OCI-LY1 (cell line): ENCODE measurements at regions not wholly inside any gene's neighbourhood (a gene's known extent, or its start where the extent isn't known, plus 50 kb on each side); places are given as distances from the start of the nearest gene placed in this dataset.

Experiments
- H2AFZ ChIP-seq: fragments of 200-600 bp; sonication (generic), shearing (Covaris generic); 2 replicates; pipeline ENCODE4 v1.6.0; 2014; ENCODE audit warnings: antibody characterized with exemption, mild to moderate bottlenecking, low read length
- H3F3A ChIP-seq: fragments of 200-600 bp; sonication (generic), shearing (Covaris generic); 2 replicates; pipeline ENCODE4 v1.6.0; 2014; ENCODE audit warnings: mild to moderate bottlenecking, antibody characterized with exemption, low read length, moderate library complexity; ENCODE audit not compliant: insufficient read depth
- H3K27ac ChIP-seq: fragments of 200-600 bp; sonication (generic); 2 replicates; pipeline ENCODE4 v1.5.1; 2014; ENCODE audit warnings: low read length, mixed run types, mild to moderate bottlenecking, low read depth; ENCODE audit not compliant: poor library complexity, severe bottlenecking
- H3K27me3 ChIP-seq: fragments of 200-600 bp; sonication (generic); 2 replicates; pipeline ENCODE4 v1.6.0; 2014; ENCODE audit warnings: antibody characterized with exemption, mild to moderate bottlenecking, low read length, moderate library complexity; ENCODE audit not compliant: insufficient read depth
- H3K36me3 ChIP-seq: fragments of 200-600 bp; sonication (generic); 2 replicates; pipeline ENCODE4 v1.6.1; 2014; ENCODE audit warnings: mild to moderate bottlenecking, antibody characterized with exemption, low read length, moderate library complexity, mixed read lengths; ENCODE audit not compliant: insufficient read depth
- H3K4me1 ChIP-seq: fragments of 200-600 bp; sonication (generic); 2 replicates; pipeline ENCODE4 v1.5.1; 2014; ENCODE audit warnings: mild to moderate bottlenecking, low read length, moderate library complexity; ENCODE audit not compliant: insufficient read depth, severe bottlenecking
- H3K4me2 ChIP-seq: fragments of 200-600 bp; sonication (generic), shearing (Covaris generic); 2 replicates; pipeline ENCODE4 v1.6.1; 2014; ENCODE audit warnings: low read length
- H3K4me3 ChIP-seq: fragments of 200-600 bp; sonication (generic); 2 replicates; pipeline ENCODE4 v1.5.1; 2014; ENCODE audit warnings: low read length, low read depth, mild to moderate bottlenecking, mixed read lengths; ENCODE audit not compliant: poor library complexity, severe bottlenecking
- H3K79me2 ChIP-seq: fragments of 200-600 bp; shearing (Covaris generic); 2 replicates; pipeline ENCODE4 v1.6.1; 2016; ENCODE audit warnings: mixed run types, low read length, mixed read lengths; ENCODE audit not compliant: insufficient read depth
- H3K9ac ChIP-seq: fragments of 200-600 bp; sonication (generic), shearing (Covaris generic); 2 replicates; pipeline ENCODE4 v1.6.1; 2014; ENCODE audit warnings: mild to moderate bottlenecking, low read length, mixed read lengths
- H3K9me2 ChIP-seq: fragments of 200-600 bp; sonication (generic), shearing (Covaris generic); 2 replicates; pipeline ENCODE4 v1.6.1; 2014; ENCODE audit warnings: low read depth, mild to moderate bottlenecking, low read length, mixed read lengths
- H3K9me3 ChIP-seq: fragments of 200-600 bp; shearing (Covaris generic); 2 replicates; pipeline ENCODE4 v1.6.1; 2014; ENCODE audit warnings: low read length, mixed read lengths
- H4K20me1 ChIP-seq: fragments of 200-600 bp; sonication (generic), shearing (Covaris generic); 2 replicates; pipeline ENCODE4 v1.6.0; 2016; ENCODE audit warnings: mild to moderate bottlenecking, low read length; ENCODE audit not compliant: insufficient read depth
- CTCF ChIP-seq: fragments of 200-600 bp; sonication (generic), shearing (Covaris generic); IDR thresholded peaks from 2 replicates; pipeline ENCODE4 v1.5.1; 2017; ENCODE audit warnings: mild to moderate bottlenecking, antibody characterized with exemption, low read length, moderate library complexity, mixed read lengths
- EZH2 ChIP-seq: fragments of 200-600 bp; sonication (generic), shearing (Covaris generic); IDR thresholded peaks from 2 replicates; pipeline ENCODE4 v1.8.0; 2017; ENCODE audit warnings: borderline replicate concordance, mixed run types, mild to moderate bottlenecking, antibody characterized with exemption, low read length, moderate library complexity, mixed read lengths

- no peak overlapping the region for H3K27ac ChIP-seq
- no peak overlapping the region for H3K9ac ChIP-seq
- no peaks in the 10 kb centered on the region for H3K36me3 ChIP-seq
- H3K27me3 ChIP-seq, result no peaks in the 10 kb centered on the region
- H3K4me2 ChIP-seq, result no peak overlapping the region
- H3K9me3 ChIP-seq, result no peaks in the 10 kb centered on the region
- no peak overlapping the region for H3K4me3 ChIP-seq
- H4K20me1 ChIP-seq, result no peaks in the 10 kb centered on the region
- H3K79me2 ChIP-seq, result no peaks in the 10 kb centered on the region
- 0 out of 2 replicates have a peak, but pooled peaks cover 4% of the 10 kb centered on the region for H3K9me2 ChIP-seq
- no peaks in the 10 kb centered on the region for H3F3A ChIP-seq
- H3K4me1 ChIP-seq, result no peaks in the 10 kb centered on the region
- TF ChIP-seq EZH2 (no peak), CTCF (no peak)
- H2AFZ ChIP-seq, result no peak overlapping the region
Measured at GRCh38 chr4:154164931-154165839, 326.4 kb downstream of the DCHS2 start.

- Histone ChIP-seq H3K9ac (no peak overlapping the region), H3K9me3 (no peaks in the 10 kb centered on the region), H3K4me2 (no peak overlapping the region), H3K27ac (no peak overlapping the region), H3K4me3 (no peak overlapping the region), H3F3A (no peaks in the 10 kb centered on the region), H3K79me2 (no peaks in the 10 kb centered on the region), H3K4me1 (no peaks in the 10 kb centered on the region), H2AFZ (no peak overlapping the region), H3K9me2 (no peaks in the 10 kb centered on the region), H3K27me3 (no peaks in the 10 kb centered on the region), H3K36me3 (no peaks in the 10 kb centered on the region), H4K20me1 (no peaks in the 10 kb centered on the region)
- TF ChIP-seq EZH2 (no peak), CTCF (no peak)
Measured at GRCh38 chr4:154160519-154161301, 330.9 kb downstream of the DCHS2 start.

- Histone ChIP-seq H3K79me2 (no peaks in the 10 kb centered on the region), H3K27me3 (no peaks in the 10 kb centered on the region)
Measured at GRCh38 chr4:154158361-154159155, 333.0 kb downstream of the DCHS2 start.

More at GRCh38 chr4:154158361-154159155, 333.0 kb downstream of the DCHS2 start:
- Histone ChIP-seq H3K4me3 (no peak overlapping the region), H3K4me2 (no peak overlapping the region), H3F3A (no peaks in the 10 kb centered on the region), H3K9me3 (no peaks in the 10 kb centered on the region), H3K4me1 (no peaks in the 10 kb centered on the region), H3K27ac (no peak overlapping the region), H2AFZ (no peak overlapping the region), H3K9me2 (no peaks in the 10 kb centered on the region), H3K36me3 (no peaks in the 10 kb centered on the region), H3K9ac (no peak overlapping the region), H4K20me1 (no peaks in the 10 kb centered on the region)
- TF ChIP-seq EZH2, result no peak
- no peak for TF ChIP-seq CTCF
